Activated CD4-positive, alpha-beta T cell treated with anti-CD3 and anti-CD28 coated beads, Interleukin-2, amount 10 ng/mL, durations not matched to agents 7 days and 5 days (primary cell): ENCODE measurements at regions not wholly inside any gene's neighbourhood (a gene's known extent, or its start where the extent isn't known, plus 50 kb on each side); places are given as distances from the start of the nearest gene placed in this dataset.
"Not testable (repeated sequence)": the region's sequence is repeated elsewhere in the genome, so short reads cannot be mapped to it uniquely, and the experiment has no call there.

ENCODE experiments used
- CTCF ChIA-PET: fragments of 350-600 bp; sonication (Branson Sonifier 250); formaldehyde crosslinking; loops from one replicate; lab custom pipeline; 2021; ENCODE audit warnings: antibody characterized with exemption; lab: Charles Lee
- POLR2A ChIA-PET: fragments of 350-600 bp; sonication (Branson Sonifier 250); formaldehyde crosslinking; loops from one replicate; lab custom pipeline; 2021; ENCODE audit warnings: antibody characterized with exemption; lab: Charles Lee
- DNase-seq: peaks from one replicate; pipeline ENCODE4 v3.0.0-alpha.2; 2020
- H3K27ac Mint-ChIP-seq: one replicate; pipeline ENCODE4 v1.8.0; 2021; ENCODE audit warnings: mild to moderate bottlenecking, moderate library complexity, mixed read lengths
- H3K27me3 Mint-ChIP-seq: one replicate; pipeline ENCODE4 v1.8.0; 2021; ENCODE audit warnings: mixed read lengths
- H3K36me3 Mint-ChIP-seq: one replicate; pipeline ENCODE4 v1.8.0; 2021; ENCODE audit warnings: low read depth, mixed read lengths
- H3K4me1 Mint-ChIP-seq: one replicate; pipeline ENCODE4 v1.8.0; 2021; ENCODE audit warnings: mixed read lengths
- H3K4me3 Mint-ChIP-seq: one replicate; pipeline ENCODE4 v1.8.0; 2021; ENCODE audit warnings: mild to moderate bottlenecking, moderate library complexity, mixed read lengths
- H3K9me3 Mint-ChIP-seq: one replicate; pipeline ENCODE4 v1.8.0; 2021; ENCODE audit warnings: mixed read lengths

GRCh38 chr4:138494116-138494515 lies 252.0 kb upstream of the SLC7A11 start:
- no peaks in the 10 kb centered on the region for H3K4me1 Mint-ChIP-seq
- no peak for DNase-seq
- no peaks in the 10 kb centered on the region for H3K9me3 Mint-ChIP-seq
- CTCF ChIA-PET: no interaction called here
- H3K27me3 Mint-ChIP-seq: no peaks in the 10 kb centered on the region
- no peak overlapping the region for H3K4me3 Mint-ChIP-seq
- no peaks in the 10 kb centered on the region for H3K36me3 Mint-ChIP-seq
- H3K27ac Mint-ChIP-seq: no peak overlapping the region
- POLR2A ChIA-PET: no interaction called here

GRCh38 chr4:138492176-138492575 lies 250.0 kb upstream of the SLC7A11 start:
- H3K9me3 Mint-ChIP-seq: no peaks in the 10 kb centered on the region

GRCh38 chr4:138488533-138488932 lies 246.4 kb upstream of the SLC7A11 start:
- Mint-ChIP-seq H3K27me3 (no peaks in the 10 kb centered on the region), H3K4me1 (no peaks in the 10 kb centered on the region), H3K27ac (no peak overlapping the region), H3K9me3 (no peaks in the 10 kb centered on the region), H3K4me3 (no peak overlapping the region), H3K36me3 (no peaks in the 10 kb centered on the region)
- ChIA-PET POLR2A (no interaction called here), CTCF (no interaction called here)
- no peak for DNase-seq

More at GRCh38 chr4:138492176-138492575, 250.0 kb upstream of the SLC7A11 start:
- Mint-ChIP-seq H3K27ac (no peak overlapping the region), H3K36me3 (no peaks in the 10 kb centered on the region), H3K4me1 (no peaks in the 10 kb centered on the region), H3K27me3 (no peaks in the 10 kb centered on the region), H3K4me3 (no peak overlapping the region)
- DNase-seq: no peak
- ChIA-PET CTCF (no interaction called here), POLR2A (no interaction called here)

- Mint-ChIP-seq H3K27ac (no peak overlapping the region), H3K27me3 (no peaks in the 10 kb centered on the region), H3K4me3 (no peak overlapping the region), H3K9me3 (no peaks in the 10 kb centered on the region), H3K36me3 (no peaks in the 10 kb centered on the region), H3K4me1 (no peaks in the 10 kb centered on the region)
- POLR2A ChIA-PET: no interaction called here
- DNase-seq: no peak
- CTCF ChIA-PET: interaction anchor here (0.7 kb wide), 1 partner anchor 14 kb away, joined by 3 read pairs; no protein-coding TSS in a partner anchor
Measured at GRCh38 chr4:138487670-138488069, 245.5 kb upstream of the SLC7A11 start.

GRCh38 chr4:138487230-138487629 lies 245.1 kb upstream of the SLC7A11 start:
- Mint-ChIP-seq H3K4me3 (no peak overlapping the region), H3K4me1 (no peaks in the 10 kb centered on the region), H3K27me3 (no peaks in the 10 kb centered on the region), H3K27ac (no peak overlapping the region), H3K9me3 (no peaks in the 10 kb centered on the region), H3K36me3 (no peaks in the 10 kb centered on the region)
- no peak for DNase-seq
- CTCF ChIA-PET: interaction anchor here (0.7 kb wide), 1 partner anchor 14 kb away, joined by 3 read pairs; no protein-coding TSS in a partner anchor
- POLR2A ChIA-PET: no interaction called here

- ChIA-PET POLR2A (no interaction called here), CTCF (no interaction called here)
- Mint-ChIP-seq H3K36me3 (no peaks in the 10 kb centered on the region), H3K27ac (no peak overlapping the region), H3K27me3 (no peaks in the 10 kb centered on the region), H3K4me3 (no peak overlapping the region), H3K4me1 (no peaks in the 10 kb centered on the region), H3K9me3 (peaks cover 5% of the 10 kb centered on the region)
- no peak for DNase-seq
Measured at GRCh38 chr4:138485498-138485897, 243.3 kb upstream of the SLC7A11 start.

- ChIA-PET POLR2A (no interaction called here), CTCF (no interaction called here)
- no peak for DNase-seq
- no peak overlapping the region for H3K27ac Mint-ChIP-seq
- H3K9me3 Mint-ChIP-seq: no peaks in the 10 kb centered on the region
- no peaks in the 10 kb centered on the region for H3K27me3 Mint-ChIP-seq
- H3K4me3 Mint-ChIP-seq: no peak overlapping the region
- no peaks in the 10 kb centered on the region for H3K36me3 Mint-ChIP-seq
- H3K4me1 Mint-ChIP-seq: no peaks in the 10 kb centered on the region
Measured at GRCh38 chr4:138475116-138475515, 233.0 kb upstream of the SLC7A11 start.

- H3K27me3 Mint-ChIP-seq: no peaks in the 10 kb centered on the region
- no peaks in the 10 kb centered on the region for H3K9me3 Mint-ChIP-seq
- no peak overlapping the region for H3K4me3 Mint-ChIP-seq
- no peaks in the 10 kb centered on the region for H3K4me1 Mint-ChIP-seq
- CTCF ChIA-PET: no interaction called here
- no peak for DNase-seq
- H3K36me3 Mint-ChIP-seq: no peaks in the 10 kb centered on the region
- POLR2A ChIA-PET: no interaction called here
- H3K27ac Mint-ChIP-seq: no peak overlapping the region
Measured at GRCh38 chr4:138473339-138473738, 231.2 kb upstream of the SLC7A11 start.

GRCh38 chr4:138460477-138461414 lies 218.6 kb upstream of the SLC7A11 start:
- H3K36me3 Mint-ChIP-seq: no peaks in the 10 kb centered on the region
- no peaks in the 10 kb centered on the region for H3K27me3 Mint-ChIP-seq
- no peak for DNase-seq
- ChIA-PET CTCF (no interaction called here), POLR2A (no interaction called here)
- H3K27ac Mint-ChIP-seq: no peak overlapping the region
- no peak overlapping the region for H3K4me3 Mint-ChIP-seq
- no peaks in the 10 kb centered on the region for H3K4me1 Mint-ChIP-seq
- H3K9me3 Mint-ChIP-seq: no peaks in the 10 kb centered on the region

GRCh38 chr4:138458751-138459150 lies 216.6 kb upstream of the SLC7A11 start:
- Mint-ChIP-seq H3K36me3 (no peaks in the 10 kb centered on the region), H3K27me3 (no peaks in the 10 kb centered on the region), H3K27ac (no peak overlapping the region), H3K4me3 (no peak overlapping the region), H3K4me1 (no peaks in the 10 kb centered on the region), H3K9me3 (no peaks in the 10 kb centered on the region)
- ChIA-PET POLR2A (no interaction called here), CTCF (no interaction called here)
- DNase-seq: no peak

- CTCF ChIA-PET, H3K36me3 Mint-ChIP-seq, H3K4me1 Mint-ChIP-seq, POLR2A ChIA-PET, H3K27ac Mint-ChIP-seq, H3K4me3 Mint-ChIP-seq, H3K9me3 Mint-ChIP-seq, H3K27me3 Mint-ChIP-seq, DNase-seq: not testable (repeated sequence)
Measured at GRCh38 chr4:138456349-138456748, 214.2 kb upstream of the SLC7A11 start.

- H3K4me1 Mint-ChIP-seq: no peaks in the 10 kb centered on the region
- no peak for DNase-seq
- no peaks in the 10 kb centered on the region for H3K27me3 Mint-ChIP-seq
- CTCF ChIA-PET: no interaction called here
- no peak overlapping the region for H3K27ac Mint-ChIP-seq
- no peak overlapping the region for H3K4me3 Mint-ChIP-seq
- no peaks in the 10 kb centered on the region for H3K36me3 Mint-ChIP-seq
- POLR2A ChIA-PET: no interaction called here
- no peaks in the 10 kb centered on the region for H3K9me3 Mint-ChIP-seq
Measured at GRCh38 chr4:138455097-138455496, 212.9 kb upstream of the SLC7A11 start.

GRCh38 chr4:138452826-138453225 lies 210.7 kb upstream of the SLC7A11 start:
- Mint-ChIP-seq H3K27me3 (no peaks in the 10 kb centered on the region), H3K4me3 (no peak overlapping the region), H3K4me1 (no peaks in the 10 kb centered on the region), H3K36me3 (no peaks in the 10 kb centered on the region), H3K9me3 (no peaks in the 10 kb centered on the region), H3K27ac (no peak overlapping the region)
- POLR2A ChIA-PET: no interaction called here
- CTCF ChIA-PET: no interaction called here
- DNase-seq: no peak

- ChIA-PET POLR2A (no interaction called here), CTCF (no interaction called here)
- H3K27ac Mint-ChIP-seq: no peak overlapping the region
- H3K4me1 Mint-ChIP-seq: no peaks in the 10 kb centered on the region
- DNase-seq: no peak
- no peaks in the 10 kb centered on the region for H3K9me3 Mint-ChIP-seq
- H3K27me3 Mint-ChIP-seq: no peaks in the 10 kb centered on the region
- H3K4me3 Mint-ChIP-seq: no peak overlapping the region
- H3K36me3 Mint-ChIP-seq: no peaks in the 10 kb centered on the region
Measured at GRCh38 chr4:138451276-138451663, 209.1 kb upstream of the SLC7A11 start.
